Epithelial cell of proximal tubule (primary cell): ENCODE measurements at regions not wholly inside any gene's neighbourhood (a gene's known extent, or its start where the extent isn't known, plus 50 kb on each side); places are given as distances from the start of the nearest gene placed in this dataset.

Source experiments
- DNase-seq: peaks from one replicate; pipeline ENCODE4 v3.0.0-alpha.2; 2011; ENCODE audit warnings: low read depth
- H3K4me3 ChIP-seq: 2 replicates; pipeline ENCODE4 v1.5.1; 2011; ENCODE audit warnings: low read depth, mild to moderate bottlenecking, low read length
- CTCF ChIP-seq: conservative IDR thresholded peaks from 2 replicates; pipeline ENCODE4 v1.5.1; 2012; ENCODE audit warnings: low read depth, mild to moderate bottlenecking, low read length

- no peak for DNase-seq
- no peak overlapping the region for H3K4me3 ChIP-seq
- no peak for TF ChIP-seq CTCF
Measured at GRCh38 chr1:218526198-218526580, 181.1 kb downstream of the TGFB2 start.

GRCh38 chr1:218527737-218528136 is 182.6 kb downstream of the TGFB2 start:
- DNase-seq, result no peak
- H3K4me3 ChIP-seq, result no peak overlapping the region
- no peak for TF ChIP-seq CTCF

- no peak overlapping the region for H3K4me3 ChIP-seq
- DNase-seq, result no peak
- TF ChIP-seq CTCF, result no peak
Measured at GRCh38 chr1:218529646-218530300, 184.6 kb downstream of the TGFB2 start.

GRCh38 chr1:218531936-218532335 is 186.8 kb downstream of the TGFB2 start:
- TF ChIP-seq CTCF, result no peak
- H3K4me3 ChIP-seq, result no peak overlapping the region
- DNase-seq, result no peak

GRCh38 chr1:218536296-218536986 is 191.3 kb downstream of the TGFB2 start:
- no peak for DNase-seq
- H3K4me3 ChIP-seq, result no peak overlapping the region

GRCh38 chr1:218537122-218537913 is 192.2 kb downstream of the TGFB2 start:
- DNase-seq, result no peak
- H3K4me3 ChIP-seq, result no peak overlapping the region
- no peak for TF ChIP-seq CTCF

More at GRCh38 chr1:218536296-218536986, 191.3 kb downstream of the TGFB2 start:
- no peak for TF ChIP-seq CTCF
